ENCODE measurements at regions not wholly inside any gene's neighbourhood (a gene's known extent, or its start where the extent isn't known, plus 50 kb on each side); places are given as distances from the start of the nearest gene placed in this dataset.

GRCh38 chr5:18630458-18631045 lies 996.3 kb downstream of the TAF11L14 start:
- ATAC-seq: no peak
- TF ChIP-seq TSHZ2 (CRISPR knock-in tag; IDR thresholded peaks at IDR 0.05) (no peak), TOX (CRISPR knock-in tag; IDR thresholded peaks at IDR 0.05; ENCODE audit: borderline replicate concordance) (no peak), CSRNP3 (CRISPR knock-in tag; IDR thresholded peaks at IDR 0.05) (no peak), ZFP30 (CRISPR knock-in tag; IDR thresholded peaks at IDR 0.05) (no peak), TCF4 (CRISPR knock-in tag; IDR thresholded peaks at IDR 0.05; ENCODE audit: borderline replicate concordance) (no peak), ARNTL (CRISPR knock-in tag; IDR thresholded peaks at IDR 0.05; ENCODE audit: borderline replicate concordance, low read depth) (no peak), ISL1 (CRISPR knock-in tag; IDR thresholded peaks at IDR 0.05) (no peak), RARB (CRISPR knock-in tag; IDR thresholded peaks at IDR 0.05) (no peak), ESRRG (CRISPR knock-in tag; IDR thresholded peaks at IDR 0.05) (no peak)

GRCh38 chr5:18652404-18653215 lies 1018.4 kb downstream of the TAF11L14 start:
- TF ChIP-seq TSHZ2 (CRISPR knock-in tag; IDR thresholded peaks at IDR 0.05) (no peak), PATZ1 (CRISPR knock-in tag; IDR thresholded peaks at IDR 0.05; ENCODE audit: borderline replicate concordance) (no peak), ZFP30 (CRISPR knock-in tag; IDR thresholded peaks at IDR 0.05) (no peak), ZNF70 (CRISPR knock-in tag; IDR thresholded peaks at IDR 0.05) (no peak), ISL1 (CRISPR knock-in tag; IDR thresholded peaks at IDR 0.05) (no peak), CREB5 (CRISPR knock-in tag; IDR thresholded peaks at IDR 0.05; ENCODE audit: low read depth) (no peak), RARB (CRISPR knock-in tag; IDR thresholded peaks at IDR 0.05) (no peak), GLIS3 (CRISPR knock-in tag; IDR thresholded peaks at IDR 0.05) (no peak), ZNF8 (CRISPR knock-in tag; IDR thresholded peaks at IDR 0.05) (no peak), ARNTL (CRISPR knock-in tag; IDR thresholded peaks at IDR 0.05; ENCODE audit: borderline replicate concordance, low read depth) (no peak), ZNF565 (CRISPR knock-in tag; conservative IDR thresholded peaks at IDR 0.05; ENCODE audit: low read depth) (no peak), OSR1 (CRISPR knock-in tag; IDR thresholded peaks at IDR 0.05) (no peak), CSRNP3 (CRISPR knock-in tag; IDR thresholded peaks at IDR 0.05) (no peak), SNAI2 (CRISPR knock-in tag; IDR thresholded peaks at IDR 0.05) (no peak), ESRRG (CRISPR knock-in tag; IDR thresholded peaks at IDR 0.05) (no peak)
- ATAC-seq: no peak
